IMR-90 (cell line): ENCODE measurements at regions not wholly inside any gene's neighbourhood (a gene's known extent, or its start where the extent isn't known, plus 50 kb on each side); places are given as distances from the start of the nearest gene placed in this dataset.
A peak's percentile ranks its signal among the peaks of the same experiment; 100 is the strongest.

Experiments
- ATAC-seq: fragments of 200-7000 bp; cut with Tn5 transposase; 2 replicates; pipeline ENCODE4 v1.9.1; 2020; ENCODE audit warnings: low read depth, mild to moderate bottlenecking, moderate library complexity
- BruUV-seq: library from RNA; stranded (reverse); fragments of 400-500 nt; replicated peaks from 2 replicates; lab custom pipeline; 2021; lab: Mats Ljungman, UMichigan
- CTCF ChIA-PET: fragments of 300-600 bp; formaldehyde crosslinking; extraction: SDS; loops from one replicate; lab custom pipeline; 2021; ENCODE audit warnings: antibody characterized with exemption; lab: Yijun Ruan, JAX
- POLR2A ChIA-PET: fragments of 300-600 bp; sonication (Branson Sonifier 250); formaldehyde crosslinking; loops from one replicate; lab custom pipeline; 2022; ENCODE audit warnings: antibody characterized with exemption; ENCODE audit not compliant: unreplicated experiment; lab: Charles Lee
- DNase-seq: peaks from one replicate; pipeline ENCODE4 v3.0.0; 2013
- H2AFZ ChIP-seq: replicated peaks from 2 replicates; pipeline ENCODE3; 2013; ENCODE audit warnings: low read length, mild to moderate bottlenecking; ENCODE audit not compliant: poor library complexity
- H2AK5ac ChIP-seq: 2 replicates; pipeline ENCODE4 v1.6.1; 2013; ENCODE audit warnings: low read depth, low read length, inconsistent platforms
- H2AK9ac ChIP-seq: replicated peaks from 2 replicates; pipeline ENCODE3; 2013; ENCODE audit warnings: mild to moderate bottlenecking, low read depth, low read length, moderate library complexity; ENCODE audit not compliant: poor library complexity
- H2BK120ac ChIP-seq: 2 replicates; pipeline ENCODE4 v1.6.1; 2013; ENCODE audit warnings: low read depth, low read length, inconsistent platforms
- H2BK15ac ChIP-seq: 3 replicates; pipeline ENCODE4 v1.6.1; 2013; ENCODE audit warnings: low read depth, low read length, inconsistent platforms
- H2BK20ac ChIP-seq: 2 replicates; pipeline ENCODE4 v1.6.1; 2013; ENCODE audit warnings: low read depth, mild to moderate bottlenecking, inconsistent platforms, low read length, moderate library complexity
- H2BK5ac ChIP-seq: 2 replicates; pipeline ENCODE4 v1.6.1; 2013; ENCODE audit warnings: mild to moderate bottlenecking, low read depth, low read length, inconsistent platforms; ENCODE audit not compliant: poor library complexity, severe bottlenecking
- H3K14ac ChIP-seq: replicated peaks from 2 replicates; pipeline ENCODE4 v1.6.1; 2013; ENCODE audit warnings: low read depth, low read length, inconsistent platforms
- H3K18ac ChIP-seq: 2 replicates; pipeline ENCODE4 v1.6.1; 2013; ENCODE audit warnings: low read depth, low read length, control low read depth
- H3K23ac ChIP-seq: 2 replicates; pipeline ENCODE4 v1.6.1; 2013; ENCODE audit warnings: low read depth, low read length, inconsistent platforms
- H3K27ac ChIP-seq: 2 replicates; pipeline ENCODE4 v1.5.1; 2013; ENCODE audit warnings: mild to moderate bottlenecking, control low read depth, low read length; ENCODE audit not compliant: insufficient read depth
- H3K27me3 ChIP-seq: 2 replicates; pipeline ENCODE4 v1.6.1; 2013; ENCODE audit warnings: low read length; ENCODE audit not compliant: control insufficient read depth, insufficient read depth
- H3K36me3 ChIP-seq: 2 replicates; pipeline ENCODE4 v1.6.1; 2013; ENCODE audit warnings: low read length, mixed read lengths; ENCODE audit not compliant: control insufficient read depth, insufficient read depth
- H3K4ac ChIP-seq: 2 replicates; pipeline ENCODE4 v1.6.1; 2013; ENCODE audit warnings: low read depth, low read length, inconsistent platforms
- H3K4me1 ChIP-seq: 2 replicates; pipeline ENCODE4 v1.6.1; 2013; ENCODE audit warnings: low read length, mixed read lengths; ENCODE audit not compliant: control insufficient read depth, insufficient read depth
- H3K4me2 ChIP-seq: 2 replicates; pipeline ENCODE4 v1.6.1; 2013; ENCODE audit warnings: low read depth, mild to moderate bottlenecking, control low read depth, low read length, moderate library complexity
- H3K4me3 ChIP-seq: 2 replicates; pipeline ENCODE4 v1.5.1; 2013; ENCODE audit warnings: low read depth, mild to moderate bottlenecking, control low read depth, low read length, moderate library complexity; ENCODE audit not compliant: insufficient read depth
- H3K56ac ChIP-seq: 2 replicates; pipeline ENCODE4 v1.6.1; 2013; ENCODE audit warnings: low read length, inconsistent platforms; ENCODE audit not compliant: insufficient read depth; ENCODE audit errors: extremely low read depth
- H3K79me1 ChIP-seq, 2 experiments: 2 replicates each; pipeline ENCODE4 v1.6.1; 2013; ENCODE audit warnings: low read length in 2 of 2, inconsistent platforms in 1 of 2, low read depth in 1 of 2
- H3K9ac ChIP-seq: 2 replicates; pipeline ENCODE4 v1.6.1; 2013; ENCODE audit warnings: low read depth, low read length, control low read depth
- H3K9me1 ChIP-seq: 2 replicates; pipeline ENCODE4 v1.6.1; 2013; ENCODE audit warnings: low read length, inconsistent platforms; ENCODE audit not compliant: insufficient read depth
- H3K9me3 ChIP-seq: 2 replicates; pipeline ENCODE4 v1.6.1; 2013; ENCODE audit warnings: low read length; ENCODE audit not compliant: control insufficient read depth, insufficient read depth
- H4K20me1 ChIP-seq: 2 replicates; pipeline ENCODE4 v1.6.1; 2013; ENCODE audit warnings: low read length, inconsistent platforms; ENCODE audit not compliant: insufficient read depth
- H4K5ac ChIP-seq: 2 replicates; pipeline ENCODE4 v1.6.1; 2013; ENCODE audit warnings: mild to moderate bottlenecking, low read depth, low read length, control low read depth
- H4K8ac ChIP-seq, 2 experiments: 2 replicates each; pipeline ENCODE4 v1.6.1; 2013; ENCODE audit warnings: low read depth in 2 of 2, low read length in 2 of 2, control low read depth in 1 of 2, inconsistent platforms in 1 of 2
- H4K91ac ChIP-seq: 2 replicates; pipeline ENCODE4 v1.6.1; 2013; ENCODE audit warnings: low read depth, low read length, inconsistent platforms; ENCODE audit not compliant: insufficient read depth
- BHLHE40 ChIP-seq: fragments of 150-350 bp; IDR thresholded peaks from 2 replicates; pipeline ENCODE4 v1.6.1; 2016; ENCODE audit warnings: mild to moderate bottlenecking, low read depth, low read length
- CEBPB ChIP-seq: IDR thresholded peaks from 2 replicates; pipeline ENCODE4 v1.6.1; 2012; ENCODE audit warnings: low read depth, low read length, improper control_type of control experiment
- FOS ChIP-seq: fragments of 150-350 bp; IDR thresholded peaks from 2 replicates; pipeline ENCODE4 v1.6.1; 2016; ENCODE audit warnings: low read depth, low read length
- MXI1 ChIP-seq: IDR thresholded peaks from 2 replicates; pipeline ENCODE4 v1.6.1; 2012; ENCODE audit warnings: low read depth, mild to moderate bottlenecking, low read length, moderate library complexity, borderline replicate concordance
- NFE2L2 ChIP-seq: fragments of 150-350 bp; IDR thresholded peaks from 2 replicates; pipeline ENCODE4 v1.6.1; 2016; ENCODE audit warnings: low read depth, mild to moderate bottlenecking, low read length
- POLR2A ChIP-seq: IDR thresholded peaks from 2 replicates; pipeline ENCODE4 v1.6.1; 2012; ENCODE audit warnings: mild to moderate bottlenecking, low read depth, low read length
- RAD21 ChIP-seq: IDR thresholded peaks from 2 replicates; pipeline ENCODE4 v1.6.1; 2012; ENCODE audit warnings: low read length, improper control_type of control experiment
- RFX5 ChIP-seq: IDR thresholded peaks from 2 replicates; pipeline ENCODE4 v1.8.0; 2012; ENCODE audit warnings: low read depth, mild to moderate bottlenecking, low read length, moderate library complexity
- SMC3 ChIP-seq: fragments of 150-350 bp; IDR thresholded peaks from 2 replicates; pipeline ENCODE4 v1.6.1; 2016; ENCODE audit warnings: low read depth, mild to moderate bottlenecking, antibody characterized with exemption, low read length, moderate library complexity
- WGBS, 2 experiments: methylation state at CpG; one replicate each; pipeline versions ENCODE4 v1.1.5 to v1.1.7; 2013; ENCODE audit warnings: missing lambda C conversion rate in 2 of 2; ENCODE audit not compliant: insufficient read length in 1 of 2; ENCODE audit errors: extremely low coverage in 2 of 2; 5-methylcytosine and 5-hydroxymethylcytosine counted together
- dilution Hi-C: fragments of 300-500 bp; cut with HindIII; formaldehyde crosslinking; loops from one replicate; pipeline ENCODE4 v1.14.3; 2018; ENCODE audit warnings: low sequenced_read_pairs; ENCODE audit not compliant: unreplicated experiment
- in situ Hi-C: fragments of 300-500 bp; cut with MboI; formaldehyde crosslinking; loops from 3 replicates; pipeline ENCODE4 v1.14.3; 2019; ENCODE audit warnings: low sequenced_read_pairs, inconsistent platforms, mixed read lengths
- intact Hi-C: fragments of 100-400 bp; cut with micrococcal nuclease; formaldehyde crosslinking; loops from 2 replicates; pipeline ENCODE4 v1.10.0; 2022
- TF ChIP-seq, protein P1 (sequence below): fragments of 150-350 bp; IDR thresholded peaks from 2 replicates; pipeline ENCODE4 v1.6.1; 2016; ENCODE audit warnings: low read depth, mild to moderate bottlenecking, low read length, moderate library complexity, borderline replicate concordance
- TF ChIP-seq, protein P2 (sequence below): fragments of 150-350 bp; IDR thresholded peaks from 2 replicates; pipeline ENCODE4 v1.6.1; 2017; ENCODE audit warnings: mild to moderate bottlenecking, antibody characterized with exemption, low read length, low read depth
- TF ChIP-seq, protein P3 (sequence below): conservative IDR thresholded peaks from 2 replicates; pipeline ENCODE4 v1.5.1; 2012; ENCODE audit warnings: mild to moderate bottlenecking, low read depth, low read length, improper control_type of control experiment

DNA sequence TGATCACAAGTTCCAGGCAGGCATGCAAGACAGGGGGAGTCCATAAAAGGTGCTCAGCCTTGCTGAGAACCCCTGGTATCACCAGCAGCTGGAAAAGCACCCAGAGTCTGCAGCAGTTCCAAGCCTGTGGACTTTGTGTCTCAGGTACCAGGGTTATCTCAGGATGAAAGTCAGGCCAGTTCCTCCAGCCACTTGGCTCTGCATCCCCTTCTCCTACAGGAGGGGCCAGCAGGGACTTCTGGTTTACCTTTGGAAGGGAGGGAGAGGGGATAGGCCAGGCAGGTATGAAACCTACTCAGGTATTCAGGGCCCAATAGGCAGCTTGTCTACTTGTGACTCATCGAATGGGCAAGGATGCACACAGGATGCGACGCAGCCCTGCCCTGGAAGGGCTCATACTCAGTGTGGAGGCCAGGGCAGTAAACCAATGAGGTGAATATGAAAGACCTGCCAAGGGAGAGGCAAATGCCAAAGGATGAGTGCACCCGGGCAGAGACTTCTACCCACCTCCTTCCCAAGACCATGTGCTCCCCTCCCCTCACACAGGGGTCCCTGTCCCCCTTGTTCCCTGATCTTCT lies 148.2 kb downstream of the SLC38A6 start:
- dilution Hi-C loops, result no loop called here

More for the DNA sequence above, 148.2 kb downstream of the SLC38A6 start:
- Histone ChIP-seq H2AK5ac (peak overlapping the region; percentile 90), H2AK9ac (peak overlapping the region; percentile 7), H3K4me1 (peaks cover 43% of the 10 kb centered on the region), H4K91ac (peak overlapping the region; percentile 78), H3K27me3 (no peaks in the 10 kb centered on the region), H2BK20ac (peak overlapping the region; percentile 92), H3K23ac (peak overlapping the region; percentile 55; the same call in 1 of the 2 replicates), H3K56ac (no peak overlapping the region), H2AFZ (no peak overlapping the region), H3K4me3 (no peak overlapping the region), H4K5ac (peak overlapping the region; percentile 83), H3K4me2 (no peak overlapping the region), H3K36me3 (no peaks in the 10 kb centered on the region), H4K20me1 (no peaks in the 10 kb centered on the region), H3K14ac (peak overlapping the region; percentile 32), H3K79me1 (no peaks in the 10 kb centered on the region), H3K4ac (peak overlapping the region; percentile 84), H3K27ac (peak overlapping the region; percentile 51; the same call in 1 of the 2 replicates), H3K9ac (no peak overlapping the region), H3K18ac (peak overlapping the region; percentile 81), H4K8ac (peak overlapping the region; percentile 67 to 93; a peak in 3 of 4 replicates), H3K9me3 (no peaks in the 10 kb centered on the region), H2BK120ac (peak overlapping the region; percentile 85), H2BK5ac (peak overlapping the region; percentile 48), H3K9me1 (peaks cover 34% of the 10 kb centered on the region), H2BK15ac (peak overlapping the region; percentile 79; the same call in 2 of the 3 replicates)
- no CpG with 5 or more reads among the region's 4 CpGs for WGBS, 2 experiments
- POLR2A ChIA-PET, result no interaction called here
- BruUV-seq, result no TSS peak
- in situ Hi-C loops (no loop called here), intact Hi-C loops (no loop called here)
- DNase-seq, result no peak
- CTCF ChIA-PET, result no interaction called here
- no peak for ATAC-seq
- TF ChIP-seq FOS (no peak), RAD21 (no peak), BHLHE40 (no peak), CEBPB (no peak), RFX5 (no peak), SMC3 (no peak), NFE2L2 (no peak), POLR2A (no peak), MXI1 (no peak)
- TF ChIP-seq, protein P1, sequence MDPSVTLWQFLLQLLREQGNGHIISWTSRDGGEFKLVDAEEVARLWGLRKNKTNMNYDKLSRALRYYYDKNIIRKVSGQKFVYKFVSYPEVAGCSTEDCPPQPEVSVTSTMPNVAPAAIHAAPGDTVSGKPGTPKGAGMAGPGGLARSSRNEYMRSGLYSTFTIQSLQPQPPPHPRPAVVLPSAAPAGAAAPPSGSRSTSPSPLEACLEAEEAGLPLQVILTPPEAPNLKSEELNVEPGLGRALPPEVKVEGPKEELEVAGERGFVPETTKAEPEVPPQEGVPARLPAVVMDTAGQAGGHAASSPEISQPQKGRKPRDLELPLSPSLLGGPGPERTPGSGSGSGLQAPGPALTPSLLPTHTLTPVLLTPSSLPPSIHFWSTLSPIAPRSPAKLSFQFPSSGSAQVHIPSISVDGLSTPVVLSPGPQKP, result no peak
- TF ChIP-seq, protein P2, sequence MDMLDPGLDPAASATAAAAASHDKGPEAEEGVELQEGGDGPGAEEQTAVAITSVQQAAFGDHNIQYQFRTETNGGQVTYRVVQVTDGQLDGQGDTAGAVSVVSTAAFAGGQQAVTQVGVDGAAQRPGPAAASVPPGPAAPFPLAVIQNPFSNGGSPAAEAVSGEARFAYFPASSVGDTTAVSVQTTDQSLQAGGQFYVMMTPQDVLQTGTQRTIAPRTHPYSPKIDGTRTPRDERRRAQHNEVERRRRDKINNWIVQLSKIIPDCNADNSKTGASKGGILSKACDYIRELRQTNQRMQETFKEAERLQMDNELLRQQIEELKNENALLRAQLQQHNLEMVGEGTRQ, result no peak
- TF ChIP-seq, protein P3, sequence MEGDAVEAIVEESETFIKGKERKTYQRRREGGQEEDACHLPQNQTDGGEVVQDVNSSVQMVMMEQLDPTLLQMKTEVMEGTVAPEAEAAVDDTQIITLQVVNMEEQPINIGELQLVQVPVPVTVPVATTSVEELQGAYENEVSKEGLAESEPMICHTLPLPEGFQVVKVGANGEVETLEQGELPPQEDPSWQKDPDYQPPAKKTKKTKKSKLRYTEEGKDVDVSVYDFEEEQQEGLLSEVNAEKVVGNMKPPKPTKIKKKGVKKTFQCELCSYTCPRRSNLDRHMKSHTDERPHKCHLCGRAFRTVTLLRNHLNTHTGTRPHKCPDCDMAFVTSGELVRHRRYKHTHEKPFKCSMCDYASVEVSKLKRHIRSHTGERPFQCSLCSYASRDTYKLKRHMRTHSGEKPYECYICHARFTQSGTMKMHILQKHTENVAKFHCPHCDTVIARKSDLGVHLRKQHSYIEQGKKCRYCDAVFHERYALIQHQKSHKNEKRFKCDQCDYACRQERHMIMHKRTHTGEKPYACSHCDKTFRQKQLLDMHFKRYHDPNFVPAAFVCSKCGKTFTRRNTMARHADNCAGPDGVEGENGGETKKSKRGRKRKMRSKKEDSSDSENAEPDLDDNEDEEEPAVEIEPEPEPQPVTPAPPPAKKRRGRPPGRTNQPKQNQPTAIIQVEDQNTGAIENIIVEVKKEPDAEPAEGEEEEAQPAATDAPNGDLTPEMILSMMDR, result no peak
